G401 (cell line): ENCODE measurements at regions not wholly inside any gene's neighbourhood (a gene's known extent, or its start where the extent isn't known, plus 50 kb on each side); places are given as distances from the start of the nearest gene placed in this dataset.

Source experiments
- DNase-seq: peaks from one replicate; pipeline ENCODE4 v3.0.0-alpha.2; 2015; ENCODE audit warnings: low spot score
- in situ Hi-C: cut with HindIII; loops from 2 replicates; pipeline ENCODE4 v1.10.0; 2016; ENCODE audit warnings: low sequenced_read_pairs, mixed read lengths

DNA sequence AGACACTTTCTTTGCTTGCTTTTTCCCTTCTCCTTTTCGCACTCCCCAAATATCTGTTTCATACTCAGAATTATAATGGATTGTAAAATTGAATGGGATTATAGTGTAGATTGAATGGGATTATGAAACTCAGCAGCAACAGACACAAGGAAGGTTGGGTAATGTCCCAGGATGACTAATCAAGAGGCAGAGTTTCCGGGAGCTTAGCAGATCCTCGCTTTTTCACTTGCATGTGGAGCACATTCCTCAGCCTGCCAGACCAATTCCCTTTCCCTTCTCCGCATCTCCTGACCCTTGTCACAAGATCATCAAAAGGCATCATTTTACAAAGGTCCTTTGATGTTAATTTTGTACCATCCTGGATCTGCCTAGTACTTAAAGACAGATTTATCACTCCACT lies 55.1 kb upstream of the SLC1A1 start:
- no peak for DNase-seq

DNA sequence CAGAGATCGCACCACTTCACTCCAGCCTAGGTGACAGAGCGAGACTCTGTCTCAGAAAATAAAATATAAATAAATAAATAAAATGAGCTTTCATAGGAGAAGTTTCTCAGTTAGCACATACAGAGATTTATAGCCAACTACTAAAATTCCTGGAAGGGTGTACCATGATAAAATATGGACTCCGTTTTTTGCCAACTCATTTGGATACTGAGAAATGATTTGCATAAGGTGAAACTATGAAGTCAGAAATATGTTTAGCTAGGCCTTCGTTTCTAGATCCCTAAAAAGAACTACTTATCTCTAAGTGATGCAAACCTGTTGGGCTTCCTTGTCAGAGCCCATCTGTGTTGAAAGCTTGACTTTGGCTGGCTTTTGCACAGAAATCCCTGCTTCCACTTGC lies 56.9 kb upstream of the SLC1A1 start:
- in situ Hi-C loops = no loop called here
- DNase-seq = no peak

More for the DNA sequence above, 55.1 kb upstream of the SLC1A1 start:
- in situ Hi-C loops = no loop called here

DNA sequence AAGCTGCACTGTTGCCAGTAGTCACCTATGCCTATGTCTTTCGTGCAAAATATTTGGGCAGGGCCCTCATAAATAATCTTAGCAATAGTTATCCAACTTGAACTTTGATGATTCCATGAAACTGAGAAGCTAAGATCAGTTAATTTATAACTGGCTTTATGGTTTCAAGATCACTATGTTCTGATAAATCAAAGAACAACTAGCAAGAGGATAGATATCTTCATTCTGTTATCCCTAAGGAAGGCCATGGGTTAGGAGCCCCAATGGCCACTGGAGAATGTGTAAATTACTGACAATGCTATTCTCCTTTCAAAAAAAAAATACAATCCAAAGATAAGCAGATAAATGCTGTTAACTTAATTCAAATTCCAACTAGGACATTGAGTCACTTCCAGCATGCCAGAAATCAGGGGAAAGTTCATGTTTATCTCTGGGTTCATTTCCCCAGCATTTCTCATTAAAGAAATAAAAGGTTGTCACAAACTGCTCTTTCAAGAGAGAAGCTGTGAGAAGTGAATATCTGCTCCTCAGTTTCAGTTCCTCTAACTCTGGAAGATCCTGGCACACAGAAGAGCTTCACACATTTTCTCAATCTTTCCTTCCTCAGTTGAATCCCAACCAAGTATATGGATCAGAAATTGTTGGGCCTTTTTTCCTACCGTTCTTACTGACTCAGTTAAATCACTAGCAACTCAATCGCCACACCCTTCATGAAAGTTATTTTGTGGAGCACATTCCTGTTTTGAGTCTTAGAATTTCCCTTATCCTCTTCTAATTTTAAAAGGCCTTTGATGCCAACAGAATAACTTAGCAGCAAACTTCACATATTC lies 59.6 kb upstream of the SLC1A1 start:
- in situ Hi-C loops = no loop called here
- no peak for DNase-seq

DNA sequence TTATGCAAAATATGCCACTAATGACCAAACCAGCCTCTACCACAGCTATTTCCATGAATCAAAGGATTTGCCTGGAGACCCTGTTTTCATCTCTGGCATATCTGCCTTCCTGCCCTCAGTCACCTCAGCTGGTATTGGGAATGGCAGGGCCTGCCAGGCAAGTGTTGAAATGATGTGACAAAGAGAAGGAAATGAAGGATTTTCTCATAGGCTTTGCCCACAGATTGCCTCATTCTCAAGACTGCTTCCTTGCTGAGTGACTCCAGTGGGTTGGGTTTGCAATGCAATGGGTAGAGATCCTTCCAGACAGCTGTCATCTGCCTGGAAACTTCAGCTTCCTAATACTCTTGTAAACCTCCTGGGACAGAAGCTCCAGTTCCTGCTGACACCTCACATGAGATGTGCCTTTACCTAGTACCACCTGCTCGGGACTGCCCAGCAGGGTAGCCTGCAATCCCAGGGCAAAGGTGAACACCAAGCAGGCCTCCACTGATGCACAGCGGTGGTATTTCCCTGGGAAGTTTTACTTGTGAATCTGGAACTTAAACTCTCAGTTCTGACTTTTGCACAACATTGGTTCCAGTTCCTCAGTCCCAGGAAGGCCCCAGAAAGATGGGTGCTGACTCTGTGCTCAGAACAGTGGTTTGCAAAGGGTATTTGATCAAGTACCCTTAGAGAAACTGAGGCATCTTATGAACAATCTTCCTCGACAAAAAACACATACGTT lies 64.8 kb upstream of the SLC1A1 start:
- no peak for DNase-seq
- in situ Hi-C loops = no loop called here

DNA sequence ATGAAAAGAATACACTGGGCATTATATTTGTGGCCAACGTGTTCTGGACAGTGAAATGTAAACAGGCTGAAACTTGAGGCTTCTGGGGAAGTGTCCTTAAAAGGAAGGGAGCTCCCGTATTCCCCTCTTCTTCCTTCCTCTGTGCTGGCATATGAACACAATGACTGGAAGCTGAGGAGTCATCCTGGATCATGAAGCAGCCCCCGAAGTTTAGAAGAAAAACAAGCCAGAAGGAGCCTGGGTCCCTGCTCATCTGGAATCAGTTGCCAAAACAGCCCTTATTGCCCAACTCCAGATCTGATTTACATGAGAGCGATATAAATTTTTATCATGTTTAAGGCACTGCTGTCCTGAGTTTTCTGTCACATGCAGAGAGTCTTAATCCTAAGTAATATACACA lies 65.4 kb upstream of the SLC1A1 start:
- in situ Hi-C loops = no loop called here
- no peak for DNase-seq

DNA sequence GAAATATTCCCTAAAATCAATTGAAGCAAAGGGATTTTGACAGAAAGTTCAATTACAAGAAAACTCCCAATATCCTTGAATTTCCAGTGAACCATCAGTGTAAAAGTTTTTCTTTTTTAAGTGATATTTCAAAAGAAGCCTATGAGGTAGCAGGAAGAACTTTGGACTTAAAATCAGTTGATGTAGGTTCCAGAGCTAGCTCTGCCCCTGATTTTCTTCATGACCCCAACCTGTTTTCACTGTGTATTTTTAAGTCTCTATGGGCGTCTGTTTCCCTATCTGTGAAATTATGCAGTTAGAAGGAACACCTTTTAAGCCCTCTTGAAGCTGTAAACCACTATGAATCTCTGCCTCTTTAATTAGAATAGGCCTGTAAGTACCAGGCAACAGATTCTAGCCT lies 66.2 kb upstream of the SLC1A1 start:
- in situ Hi-C loops = no loop called here
- DNase-seq = no peak

DNA sequence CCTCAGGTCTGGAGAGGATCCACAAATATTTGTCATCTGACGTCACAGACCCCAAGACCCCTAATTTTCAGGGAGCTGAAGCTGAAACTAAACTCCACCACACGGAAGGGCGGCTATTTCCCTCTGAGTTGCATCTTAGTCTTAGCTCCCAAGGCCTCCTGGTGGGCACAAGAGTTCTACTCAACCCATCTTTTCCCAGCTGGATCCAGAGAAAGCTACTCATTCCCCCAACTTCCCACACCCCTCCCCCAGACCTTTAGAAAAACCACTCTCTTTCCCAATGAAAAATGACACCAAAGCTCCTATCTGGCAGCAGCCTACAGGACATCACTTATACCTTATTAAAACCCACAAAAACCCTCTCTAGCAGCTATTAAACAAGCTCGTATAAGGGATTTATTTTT lies 67.1 kb upstream of the SLC1A1 start:
- in situ Hi-C loops = no loop called here
- no peak for DNase-seq

DNA sequence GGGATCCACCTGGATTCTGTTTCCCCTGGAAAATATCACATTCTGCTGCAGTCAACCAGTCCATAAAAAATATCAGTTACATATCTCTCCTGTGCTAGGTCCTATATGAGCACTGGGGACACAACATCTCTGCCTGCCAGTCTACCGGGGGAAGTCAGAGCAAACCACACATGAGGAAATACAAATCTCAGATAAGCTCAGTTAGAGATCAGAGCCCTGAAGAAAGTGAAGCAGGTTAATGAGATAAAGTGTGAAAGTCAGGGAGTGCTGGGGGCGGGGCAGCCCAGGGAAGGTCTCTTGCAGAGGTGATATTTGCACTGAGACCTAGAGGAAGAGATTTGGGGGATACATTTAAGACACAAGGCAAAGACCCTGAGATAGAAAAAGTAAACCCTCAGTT lies 67.8 kb upstream of the SLC1A1 start:
- in situ Hi-C loops = no loop called here
- no peak for DNase-seq

DNA sequence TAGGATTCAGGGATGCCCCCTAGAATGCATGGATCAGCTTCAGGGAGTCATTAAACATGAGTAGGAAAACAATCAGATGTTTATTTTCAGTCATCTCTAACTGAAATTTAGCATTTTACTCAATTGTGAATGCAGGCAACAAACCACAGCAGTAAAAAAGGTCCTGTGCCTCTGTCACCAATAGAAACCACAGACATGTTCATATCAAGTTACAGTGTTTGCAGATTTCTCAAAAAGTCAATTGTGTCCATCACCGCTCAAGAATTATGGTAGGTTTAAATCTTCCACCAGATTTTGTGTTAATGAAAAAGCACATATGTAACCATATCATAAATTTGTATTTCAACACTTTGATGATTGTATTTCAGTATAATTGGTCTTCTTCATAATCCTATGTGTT lies 68.4 kb upstream of the SLC1A1 start:
- in situ Hi-C loops = no loop called here
- no peak for DNase-seq

DNA sequence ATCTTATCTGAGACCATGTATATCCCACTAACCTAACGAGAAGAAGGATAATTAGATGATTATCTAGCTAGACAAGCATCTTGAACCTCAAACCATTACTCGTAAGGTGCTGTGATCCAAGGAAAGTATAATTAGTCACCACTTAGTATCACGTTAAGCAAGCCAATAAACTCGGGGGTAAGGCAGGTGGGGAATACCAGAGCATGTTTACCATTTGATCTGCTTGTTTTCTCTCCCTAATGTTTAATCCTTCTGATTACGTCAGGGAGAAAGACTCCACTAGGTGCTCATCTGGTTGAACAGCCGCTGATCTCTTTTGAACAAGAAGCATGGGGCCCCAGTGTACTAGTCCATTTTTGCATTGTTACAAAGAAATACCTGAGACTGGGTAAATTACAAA lies 69.9 kb upstream of the SLC1A1 start:
- in situ Hi-C loops = no loop called here
- no peak for DNase-seq

DNA sequence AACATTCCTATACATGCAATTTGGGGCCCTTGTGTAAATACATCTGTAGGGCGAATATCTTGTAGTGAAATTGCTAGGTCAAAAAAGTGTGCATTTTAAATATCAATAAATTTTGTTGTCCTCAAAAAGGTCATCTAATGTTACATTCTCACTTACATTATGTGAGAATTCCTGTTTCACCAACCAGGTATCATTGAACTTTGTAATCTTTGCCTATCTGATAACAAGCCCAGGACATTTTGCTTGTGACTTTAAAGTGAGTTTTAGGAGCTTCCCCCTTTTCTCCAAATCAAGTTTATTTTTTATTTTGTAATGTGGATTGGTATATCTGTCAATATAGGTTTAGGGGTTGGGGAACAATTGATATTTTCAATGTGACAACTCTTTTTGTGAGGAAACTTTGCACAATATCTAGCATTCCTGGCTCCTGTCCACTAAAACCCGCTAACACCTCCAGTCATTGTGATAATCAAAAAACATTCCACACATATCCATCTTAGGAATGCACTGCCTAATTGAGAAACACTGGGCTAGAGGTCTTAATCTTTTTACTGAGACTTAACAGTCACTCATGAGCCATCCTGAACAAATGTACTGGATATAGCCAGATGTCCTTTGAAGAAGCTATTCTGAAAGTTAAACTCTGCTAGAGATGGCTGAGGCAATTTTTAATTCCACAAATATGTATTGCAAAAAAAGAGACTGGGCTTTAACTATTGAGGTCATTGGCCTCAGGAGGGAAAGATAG lies 72.5 kb upstream of the SLC1A1 start:
- in situ Hi-C loops = no loop called here
- no peak for DNase-seq

DNA sequence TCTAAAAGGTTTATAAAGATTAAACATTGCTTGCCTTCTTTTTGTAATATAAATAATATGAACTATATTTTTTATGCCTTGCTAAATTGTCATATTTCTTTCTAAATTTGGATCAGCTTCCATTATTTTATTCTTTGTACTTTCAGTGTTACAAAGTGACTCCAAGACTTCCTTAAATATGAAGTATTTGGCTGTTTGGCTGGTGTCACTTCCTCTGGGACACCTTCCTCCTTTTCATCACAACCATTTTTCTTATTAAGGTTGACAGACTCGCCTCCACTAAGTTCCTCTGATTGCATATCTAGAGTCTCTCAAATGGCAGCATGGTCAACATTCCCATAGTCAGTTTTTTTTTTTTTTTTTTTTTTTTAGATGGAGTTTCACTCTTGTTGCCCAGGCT lies 73.8 kb upstream of the SLC1A1 start:
- in situ Hi-C loops = no loop called here
- no peak for DNase-seq

DNA sequence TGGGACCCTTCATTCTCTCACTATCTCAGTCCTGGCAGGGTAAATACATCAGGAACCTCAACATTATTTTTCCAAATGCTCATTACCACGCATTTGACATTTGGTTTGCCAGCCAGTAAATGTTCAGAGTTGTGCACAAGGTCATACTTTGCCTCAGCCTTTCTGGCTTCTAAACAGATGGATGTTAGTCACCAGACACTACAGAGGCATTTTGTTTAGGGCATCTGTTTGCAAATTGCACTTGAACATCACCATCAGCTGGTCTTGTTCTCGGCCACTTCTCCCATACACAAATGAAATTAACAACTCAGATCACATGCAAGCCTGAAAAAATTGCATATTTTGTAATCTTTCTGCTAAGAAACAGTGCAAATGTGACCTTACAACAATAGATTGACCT lies 75.0 kb upstream of the SLC1A1 start:
- in situ Hi-C loops = no loop called here
- DNase-seq = no peak

DNA sequence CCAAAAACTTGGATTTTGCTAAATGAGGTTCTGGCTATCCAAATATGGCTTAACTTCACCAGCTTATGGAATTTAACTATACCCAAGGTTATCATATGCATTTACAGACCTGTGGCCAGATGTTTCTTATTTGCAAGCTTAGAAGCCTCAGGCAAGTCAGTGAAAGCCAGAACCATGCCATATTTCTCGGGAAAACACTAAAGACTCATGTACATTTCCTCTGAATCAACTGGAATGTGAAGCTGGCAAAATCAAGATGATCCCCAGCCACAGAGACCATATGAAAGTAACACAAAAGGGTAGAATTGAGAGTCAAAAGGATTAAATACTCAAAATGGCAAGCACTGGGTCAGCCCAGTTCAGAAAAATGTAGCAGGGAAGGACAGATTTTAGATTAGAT lies 76.4 kb upstream of the SLC1A1 start:
- in situ Hi-C loops = no loop called here
- DNase-seq = no peak

DNA sequence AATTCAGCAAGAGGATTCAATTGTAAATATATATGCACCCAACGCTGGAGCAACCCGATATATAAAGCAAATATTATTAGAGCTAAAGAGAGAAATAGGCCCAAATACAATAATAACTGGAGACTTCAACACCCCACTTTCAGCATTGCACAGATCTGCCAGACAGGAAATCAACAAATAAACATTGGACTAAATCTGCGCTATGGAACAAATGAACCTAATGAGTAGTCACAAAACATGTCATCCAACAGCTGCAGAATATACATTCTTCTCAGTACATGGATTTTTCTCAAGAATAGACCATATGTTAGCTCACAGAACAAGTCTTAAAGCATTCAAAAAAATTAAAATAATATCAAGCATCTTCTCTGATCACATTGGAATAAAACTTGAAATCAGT lies 86.1 kb upstream of the SLC1A1 start:
- DNase-seq = no peak
- in situ Hi-C loops = no loop called here

DNA sequence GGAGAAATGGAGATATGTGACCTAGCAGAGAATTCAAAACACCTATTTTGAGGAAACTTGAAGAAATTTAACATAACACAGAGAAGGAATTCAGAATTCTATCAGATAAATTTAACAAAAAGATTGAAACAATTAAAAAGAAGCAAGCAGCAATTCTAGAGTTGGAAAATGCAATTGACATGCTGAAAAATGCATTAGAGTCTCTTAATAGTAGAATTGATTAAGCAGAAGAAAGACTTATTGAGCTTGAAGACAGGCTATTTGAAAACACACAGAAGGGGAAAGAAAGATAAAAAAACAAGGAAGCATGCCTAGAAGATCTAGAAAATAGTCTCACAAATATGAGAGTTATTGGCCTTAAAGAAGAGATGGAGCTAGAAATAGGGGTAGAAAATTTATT lies 87.8 kb upstream of the SLC1A1 start:
- in situ Hi-C loops = no loop called here
- DNase-seq = no peak

DNA sequence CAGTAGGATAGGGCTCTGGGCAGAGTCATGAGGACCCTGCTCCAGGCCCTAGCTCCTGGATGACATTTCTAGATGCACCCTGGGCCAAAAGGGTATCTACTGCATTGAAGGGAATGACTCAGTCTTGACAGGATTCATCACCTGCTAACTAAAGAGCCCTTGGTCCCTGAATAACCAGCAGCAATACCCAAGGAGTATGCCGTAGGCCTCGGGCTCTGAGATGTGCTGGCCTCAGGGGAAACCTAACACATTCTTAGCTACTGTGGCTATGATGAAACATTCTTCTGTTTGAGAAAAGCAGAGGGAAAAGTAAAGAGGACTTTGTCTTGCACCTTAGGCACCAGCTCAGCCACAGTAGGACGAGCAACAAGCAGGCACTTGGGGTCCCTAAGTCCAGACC lies 89.5 kb upstream of the SLC1A1 start:
- DNase-seq = no peak
- in situ Hi-C loops = no loop called here

DNA sequence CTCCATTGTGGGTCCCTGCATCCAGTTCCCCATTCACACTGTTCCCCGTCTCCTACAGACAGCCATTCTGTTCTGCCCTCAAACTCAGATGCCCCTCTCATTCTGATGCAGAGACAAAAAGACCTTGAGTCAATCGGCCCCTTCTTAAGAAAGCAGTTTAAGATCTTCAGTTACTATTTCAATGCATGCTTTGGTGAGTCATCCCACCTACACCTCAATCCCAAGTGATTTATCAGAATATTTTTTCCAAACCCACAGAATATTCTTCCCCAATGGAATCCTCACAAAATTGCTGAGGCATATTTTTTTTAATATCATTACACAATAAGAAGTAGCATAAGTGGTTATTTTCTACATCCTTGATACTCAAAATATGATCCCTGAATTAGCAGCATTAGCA lies 92.4 kb upstream of the SLC1A1 start:
- DNase-seq = no peak
- in situ Hi-C loops = no loop called here

DNA sequence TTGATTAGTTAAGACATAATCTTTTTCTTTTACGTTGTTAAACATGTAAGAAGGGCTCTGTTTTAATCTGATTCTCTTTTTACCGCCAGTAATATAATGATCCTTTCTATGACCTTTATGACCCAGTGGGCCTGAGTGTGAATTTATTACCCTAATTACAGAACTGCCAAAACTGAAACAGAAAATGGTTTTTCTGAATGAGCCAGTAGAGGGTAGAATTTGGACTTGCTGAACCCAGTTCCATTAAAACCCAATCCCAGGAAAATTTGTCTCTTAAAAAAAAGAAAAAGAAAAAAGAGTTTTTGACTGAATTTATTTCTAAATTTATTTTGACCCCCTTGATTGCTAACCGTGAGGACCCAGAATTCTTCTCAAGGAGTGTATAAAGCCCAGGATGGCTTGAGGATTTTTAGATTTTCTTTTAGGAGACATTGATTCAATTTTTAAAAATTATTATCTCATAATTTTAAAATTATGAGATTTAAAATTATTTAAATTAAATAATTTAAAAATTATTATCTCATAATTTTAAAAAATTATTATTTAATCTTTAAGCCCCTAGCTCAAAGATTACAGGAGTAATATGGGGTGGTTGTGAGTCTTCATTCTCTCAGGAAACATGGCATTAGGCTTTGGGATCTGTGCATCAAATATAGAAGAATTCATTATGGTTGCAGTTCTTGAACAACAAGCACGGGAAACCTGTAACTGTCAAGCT lies 94.1 kb upstream of the GLIS3 start:
- in situ Hi-C loops = no loop called here

DNA sequence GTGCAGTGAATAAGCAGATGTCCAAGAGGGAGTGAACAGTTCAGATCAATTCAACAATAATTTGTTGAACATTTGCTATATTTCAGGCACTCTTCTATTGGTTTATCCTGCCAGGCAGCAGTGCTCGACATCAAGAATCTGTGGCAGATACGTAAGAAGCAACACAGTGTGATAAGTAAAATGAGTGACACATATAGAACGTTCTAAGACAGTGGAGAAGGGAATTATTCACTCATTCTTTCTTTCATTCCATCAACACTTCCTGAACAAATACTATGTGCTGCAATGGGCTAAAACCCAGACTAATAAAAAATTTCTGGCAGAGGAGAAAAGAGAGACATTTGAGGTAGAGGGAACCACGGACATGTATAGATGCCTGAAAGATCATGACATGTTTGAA lies 89.9 kb upstream of the GLIS3 start:
- no peak for DNase-seq
- in situ Hi-C loops = no loop called here

More for the DNA sequence above, 94.1 kb upstream of the GLIS3 start:
- DNase-seq = no peak
